ENCODE measurements at regions not wholly inside any gene's neighbourhood (a gene's known extent, or its start where the extent isn't known, plus 50 kb on each side); places are given as distances from the start of the nearest gene placed in this dataset.
A peak's percentile ranks its signal among the peaks of the same experiment; 100 is the strongest.
"Not testable (repeated sequence)": the region's sequence is repeated elsewhere in the genome, so short reads cannot be mapped to it uniquely, and the experiment has no call there.

DNA sequence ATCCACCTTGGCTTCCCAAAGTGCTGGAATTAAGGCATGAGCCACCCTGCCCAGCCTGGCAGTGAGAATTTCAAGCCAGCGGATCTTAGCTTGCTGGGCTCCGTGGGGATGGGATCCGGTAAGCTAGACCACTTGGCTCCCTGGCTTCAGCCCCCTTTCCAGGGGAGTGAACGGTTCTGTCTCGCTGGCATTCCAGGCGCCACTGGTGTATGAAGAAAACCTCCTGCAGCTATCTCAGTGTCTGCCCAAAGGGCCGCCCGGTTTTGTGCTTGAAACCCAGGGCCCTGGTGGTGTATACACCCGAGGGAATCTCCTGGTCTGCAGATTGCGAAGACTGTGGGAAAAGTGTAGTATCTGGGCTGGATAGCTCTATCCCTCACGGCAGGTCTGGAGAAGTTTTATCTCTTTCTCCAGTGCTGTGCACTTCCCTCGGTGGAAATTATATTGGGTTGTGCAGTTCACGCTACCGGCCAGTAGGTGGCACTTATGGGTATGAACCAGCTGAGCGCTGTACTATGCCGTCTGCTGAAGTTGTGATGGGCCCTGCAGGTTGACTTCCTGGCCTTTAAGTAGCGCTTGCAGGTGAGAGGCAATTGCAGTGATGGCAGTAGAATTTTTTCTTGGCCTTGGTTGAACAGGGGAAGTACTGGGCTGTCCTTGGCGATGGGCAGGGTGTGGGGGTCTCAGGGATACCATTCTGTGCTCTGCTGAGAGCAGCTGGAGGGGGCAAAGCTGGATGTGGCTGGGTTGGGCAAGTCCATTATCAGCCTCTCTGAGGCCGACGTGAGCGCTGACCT, 138.0 kb upstream of the MTPN start:
- Histone ChIP-seq H3K27me3 (no peaks in the 10 kb centered on the region), H3K36me3 (no peaks in the 10 kb centered on the region), H3K27ac (no peak overlapping the region), H3K4me3 (no peak overlapping the region), H3K4me1 (no peaks in the 10 kb centered on the region), H3K9me3 (no peaks in the 10 kb centered on the region)
- WGBS (ENCODE audit: insufficient coverage, low coverage, low lambda C conversion rate, missing lambda C conversion rate): 31% methylated on average over 9 of the region's 21 CpGs
- TF ChIP-seq, protein P1, sequence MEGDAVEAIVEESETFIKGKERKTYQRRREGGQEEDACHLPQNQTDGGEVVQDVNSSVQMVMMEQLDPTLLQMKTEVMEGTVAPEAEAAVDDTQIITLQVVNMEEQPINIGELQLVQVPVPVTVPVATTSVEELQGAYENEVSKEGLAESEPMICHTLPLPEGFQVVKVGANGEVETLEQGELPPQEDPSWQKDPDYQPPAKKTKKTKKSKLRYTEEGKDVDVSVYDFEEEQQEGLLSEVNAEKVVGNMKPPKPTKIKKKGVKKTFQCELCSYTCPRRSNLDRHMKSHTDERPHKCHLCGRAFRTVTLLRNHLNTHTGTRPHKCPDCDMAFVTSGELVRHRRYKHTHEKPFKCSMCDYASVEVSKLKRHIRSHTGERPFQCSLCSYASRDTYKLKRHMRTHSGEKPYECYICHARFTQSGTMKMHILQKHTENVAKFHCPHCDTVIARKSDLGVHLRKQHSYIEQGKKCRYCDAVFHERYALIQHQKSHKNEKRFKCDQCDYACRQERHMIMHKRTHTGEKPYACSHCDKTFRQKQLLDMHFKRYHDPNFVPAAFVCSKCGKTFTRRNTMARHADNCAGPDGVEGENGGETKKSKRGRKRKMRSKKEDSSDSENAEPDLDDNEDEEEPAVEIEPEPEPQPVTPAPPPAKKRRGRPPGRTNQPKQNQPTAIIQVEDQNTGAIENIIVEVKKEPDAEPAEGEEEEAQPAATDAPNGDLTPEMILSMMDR (IDR thresholded peaks at IDR 0.05): peak; percentile 44 to 65 (median 56)
- TF ChIP-seq POLR2A (IDR thresholded peaks at IDR 0.05): no peak
- ATAC-seq: peak; percentile 75 to 89 (median 80)
- DNase-seq: peak in 2 of 3 donors; percentile 30 to 51
- intact Hi-C loops (cut with DNase I): no loop called here

DNA sequence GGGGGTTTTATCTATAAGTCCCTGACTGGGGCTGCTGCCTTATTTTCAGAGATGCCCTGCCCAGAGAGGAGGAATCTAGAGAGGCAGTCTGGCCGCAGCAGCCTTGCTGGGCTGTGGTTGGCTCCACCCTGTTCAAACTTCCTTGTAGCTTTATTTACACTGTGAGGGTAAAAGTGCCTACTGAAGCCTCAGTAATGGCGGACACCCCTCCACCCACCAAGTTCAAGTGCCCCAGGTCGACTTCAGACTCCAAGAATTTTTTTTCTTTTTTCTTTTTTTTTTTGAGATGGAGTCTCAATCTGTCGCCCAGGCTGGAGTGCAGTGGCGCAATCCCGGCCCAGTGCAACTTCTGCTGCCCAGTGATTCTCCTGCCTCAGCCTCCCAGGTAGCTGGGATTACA, 137.3 kb upstream of the MTPN start:
- H3K27me3 ChIP-seq; ATAC-seq; intact Hi-C loops (cut with DNase I); H3K4me1 ChIP-seq; H3K27ac ChIP-seq; H3K4me3 ChIP-seq; H3K9me3 ChIP-seq; H3K36me3 ChIP-seq; DNase-seq: not testable (repeated sequence)
- WGBS (ENCODE audit: insufficient coverage, low coverage, low lambda C conversion rate, missing lambda C conversion rate): 43% methylated on average over 4 of the region's 6 CpGs

DNA sequence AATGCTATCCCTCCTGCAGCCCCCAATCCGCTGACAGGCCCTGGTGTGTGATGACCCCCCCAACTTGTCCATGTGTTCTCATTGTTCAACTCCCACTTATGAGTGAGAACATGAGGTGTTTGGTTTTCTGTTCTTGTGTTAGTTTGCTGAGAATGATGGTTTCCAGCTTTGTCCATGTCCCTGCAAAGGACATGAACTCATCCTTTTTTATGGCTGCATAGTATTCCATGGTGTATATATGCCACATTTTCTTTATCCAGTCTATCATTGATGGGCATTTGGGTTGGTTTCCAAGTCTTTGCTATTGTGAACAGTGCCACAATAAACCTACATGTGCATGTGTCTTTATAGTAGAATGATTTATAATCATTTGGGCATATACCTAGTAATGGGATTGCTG, 131.9 kb upstream of the MTPN start:
- H3K27me3 ChIP-seq; DNase-seq; H3K27ac ChIP-seq; H3K9me3 ChIP-seq; ATAC-seq; intact Hi-C loops (cut with DNase I); H3K4me1 ChIP-seq; H3K36me3 ChIP-seq; H3K4me3 ChIP-seq: not testable (repeated sequence)
- WGBS (ENCODE audit: insufficient coverage, low coverage, low lambda C conversion rate, missing lambda C conversion rate): 30% methylated on average over 1 of the region's 1 CpG

DNA sequence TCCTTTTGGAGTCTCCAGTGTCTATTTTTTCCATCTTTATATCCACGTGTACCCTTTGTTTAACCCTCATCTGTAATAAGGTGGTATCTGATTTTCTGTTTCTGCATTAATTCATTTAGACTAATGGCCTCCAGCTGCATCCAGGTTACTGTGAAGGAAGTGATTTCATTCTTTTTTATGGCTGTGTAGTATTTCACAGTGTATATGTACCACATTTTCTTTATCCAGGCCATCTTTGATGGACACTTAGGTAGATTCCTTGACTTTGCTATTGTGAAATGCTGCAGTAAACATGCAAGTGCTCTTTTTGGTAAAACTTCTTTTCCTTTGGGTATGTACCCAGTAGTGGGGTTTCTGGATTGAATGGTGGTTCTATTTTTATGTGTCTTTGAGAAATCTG, 128.0 kb upstream of the MTPN start:
- no peaks in the 10 kb centered on the region for H3K9me3 ChIP-seq
- no peaks in the 10 kb centered on the region for H3K27me3 ChIP-seq
- DNase-seq (no peak), ATAC-seq (no peak)
- H3K27ac ChIP-seq: no peak overlapping the region
- WGBS (ENCODE audit: insufficient coverage, low coverage, low lambda C conversion rate, missing lambda C conversion rate): 60% methylated on average over 1 of the region's 1 CpG
- H3K36me3 ChIP-seq: no peaks in the 10 kb centered on the region
- no peaks in the 10 kb centered on the region for H3K4me1 ChIP-seq
- intact Hi-C loops (cut with DNase I): no loop called here
- H3K4me3 ChIP-seq: no peak overlapping the region
- TF ChIP-seq, protein P1 (IDR thresholded peaks at IDR 0.05): no peak
- TF ChIP-seq POLR2A (IDR thresholded peaks at IDR 0.05): no peak

DNA sequence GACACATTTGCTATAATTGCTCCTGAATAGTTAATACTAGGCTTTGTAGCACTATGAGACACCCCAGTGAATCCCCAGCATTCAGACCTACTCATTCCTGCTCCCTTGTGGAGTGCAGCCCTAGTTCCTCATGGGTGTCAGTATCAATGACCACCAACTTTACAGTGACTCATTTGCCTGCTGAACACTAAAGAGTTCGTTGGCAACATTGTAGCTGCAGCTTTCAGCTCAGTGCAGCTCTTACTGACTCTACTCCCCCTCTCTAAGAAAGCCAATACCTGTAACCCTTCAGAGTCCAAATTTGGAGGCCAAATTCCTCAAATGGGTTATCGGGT, 127.1 kb upstream of the MTPN start:
- Histone ChIP-seq H3K36me3 (no peaks in the 10 kb centered on the region), H3K27ac (no peak overlapping the region), H3K27me3 (no peaks in the 10 kb centered on the region), H3K9me3 (no peaks in the 10 kb centered on the region), H3K4me1 (no peaks in the 10 kb centered on the region), H3K4me3 (no peak overlapping the region)
- intact Hi-C loops (cut with DNase I): no loop called here
- WGBS (ENCODE audit: insufficient coverage, low coverage, low lambda C conversion rate, missing lambda C conversion rate): 60% methylated on average over 2 of the region's 2 CpGs
- no peak for ATAC-seq
- no peak for TF ChIP-seq POLR2A (IDR thresholded peaks at IDR 0.05)
- TF ChIP-seq, protein P1 (IDR thresholded peaks at IDR 0.05): no peak
- DNase-seq: no peak
